ENCODE measurements at regions not wholly inside any gene's neighbourhood (a gene's known extent, or its start where the extent isn't known, plus 50 kb on each side); places are given as distances from the start of the nearest gene placed in this dataset.

DNA sequence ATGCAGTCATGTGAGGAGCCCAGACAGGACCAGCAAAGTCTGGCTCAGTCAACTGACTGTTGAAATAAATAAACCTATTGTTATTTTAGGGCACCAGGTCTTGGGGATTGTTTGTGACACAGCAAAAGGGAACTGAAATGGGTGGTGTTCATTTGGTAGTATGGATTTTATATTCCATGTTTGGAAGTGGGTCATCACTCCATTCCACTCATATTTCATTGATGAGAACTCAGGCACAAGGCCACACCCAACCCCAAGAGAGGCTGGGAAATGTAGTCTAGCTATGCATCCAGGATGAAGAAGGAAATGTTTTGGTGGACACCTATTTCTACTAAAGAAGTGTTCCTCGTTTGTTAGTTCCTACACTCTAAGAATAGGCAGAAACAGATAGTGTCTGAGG is 64.9 kb upstream of the BTBD3 start:
- H3K4me2 ChIP-seq (ENCODE audit: low read depth, low read length), result no peak overlapping the region
- no peak overlapping the region for H3K27ac ChIP-seq (ENCODE audit: extremely low read length, insufficient read depth, low read length)
- no peak overlapping the region for H3K4me3 ChIP-seq (replicated peaks in 1 of 3; ENCODE audit: insufficient read depth in 1 of 3, low read depth in 2 of 3, low read length in 3 of 3)
- no TSS peak for BruUV-seq (replicated peaks)
- no peak overlapping the region for H2AFZ ChIP-seq (ENCODE audit: low read length)
- H3K4me1 ChIP-seq (ENCODE audit: insufficient read depth, low read length), result no peaks in the 10 kb centered on the region
- no peak overlapping the region for H3K9ac ChIP-seq (ENCODE audit: insufficient read depth, low read depth, low read length)
- 0% methylated on average over 1 of the region's 1 CpG for WGBS (ENCODE audit: low lambda C conversion rate)
- no peak for TF ChIP-seq FOXJ3 (CRISPR knock-in tag; IDR thresholded peaks at IDR 0.05; ENCODE audit: borderline replicate concordance)
- ChIA-PET CTCF (ENCODE audit: low intra/inter-chr PET ratio, low total read pairs) (no interaction called here), POLR2A (no interaction called here)
- no peaks in the 10 kb centered on the region for H3K36me3 ChIP-seq (replicated peaks in 1 of 2; ENCODE audit: control insufficient read depth in 1 of 2, insufficient read depth in 2 of 2, low read length in 2 of 2)
- no peaks in the 10 kb centered on the region for H4K20me1 ChIP-seq (ENCODE audit: insufficient read depth, low read length)
- in situ Hi-C loops (cut with HindIII; ENCODE audit: extremely low pct_ligation_motif_present, low pct_unique_long_range_greater_than_20kb) (no loop called here), intact Hi-C loops (cut with micrococcal nuclease; ENCODE audit: unreplicated experiment) (no loop called here)
- H3K27me3 ChIP-seq (ENCODE audit: control insufficient read depth in 1 of 2, insufficient read depth in 2 of 2, low read length in 2 of 2), result no peaks in the 10 kb centered on the region
- no peaks in the 10 kb centered on the region for H3K9me3 ChIP-seq (ENCODE audit: low read length)
- no peak for DNase-seq (ENCODE audit: low spot score)
- no peaks in the 10 kb centered on the region for H3K79me2 ChIP-seq (ENCODE audit: insufficient read depth, low read length)
- no peak for FAIRE-seq
- ATAC-seq, result no peak

DNA sequence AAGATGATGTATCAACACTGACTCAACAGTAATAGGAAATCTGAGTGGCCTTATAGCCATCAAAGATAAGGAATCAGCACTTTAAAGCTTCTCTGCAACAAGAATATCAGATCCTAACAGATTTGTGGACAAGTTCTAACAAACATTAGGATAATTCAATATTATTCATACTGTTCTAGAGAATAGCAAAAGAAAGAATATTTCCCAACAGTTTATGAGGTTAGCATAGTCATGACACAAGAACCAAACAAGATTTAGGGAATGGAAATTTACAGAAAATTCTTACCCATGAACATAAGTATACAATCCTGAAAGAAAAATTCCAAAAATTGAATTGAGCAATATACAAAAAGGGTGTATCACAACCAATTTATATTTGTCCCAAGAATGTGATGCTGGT is 64.3 kb upstream of the BTBD3 start:
- Histone ChIP-seq H3K79me2 (ENCODE audit: insufficient read depth, low read length) (no peaks in the 10 kb centered on the region), H3K4me2 (ENCODE audit: low read depth, low read length) (no peak overlapping the region), H3K9ac (ENCODE audit: insufficient read depth, low read depth, low read length) (no peak overlapping the region), H4K20me1 (ENCODE audit: insufficient read depth, low read length) (no peaks in the 10 kb centered on the region), H3K27me3 (ENCODE audit: control insufficient read depth in 1 of 2, insufficient read depth in 2 of 2, low read length in 2 of 2) (no peaks in the 10 kb centered on the region), H3K4me1 (ENCODE audit: insufficient read depth, low read length) (no peaks in the 10 kb centered on the region), H3K36me3 (replicated peaks in 1 of 2; ENCODE audit: control insufficient read depth in 1 of 2, insufficient read depth in 2 of 2, low read length in 2 of 2) (no peaks in the 10 kb centered on the region), H2AFZ (ENCODE audit: low read length) (no peak overlapping the region), H3K9me3 (ENCODE audit: low read length) (no peaks in the 10 kb centered on the region), H3K27ac (ENCODE audit: extremely low read length, insufficient read depth, low read length) (no peak overlapping the region), H3K4me3 (replicated peaks in 1 of 3; ENCODE audit: insufficient read depth in 1 of 3, low read depth in 2 of 3, low read length in 3 of 3) (no peak overlapping the region)
- CTCF ChIA-PET (ENCODE audit: low intra/inter-chr PET ratio, low total read pairs), result no interaction called here
- POLR2A ChIA-PET, result no interaction called here
- intact Hi-C loops (cut with micrococcal nuclease; ENCODE audit: unreplicated experiment) (no loop called here), in situ Hi-C loops (cut with HindIII; ENCODE audit: extremely low pct_ligation_motif_present, low pct_unique_long_range_greater_than_20kb) (no loop called here)
- DNase-seq (ENCODE audit: low spot score) (no peak), FAIRE-seq (no peak), ATAC-seq (no peak)
- no TSS peak for BruUV-seq (replicated peaks)
- TF ChIP-seq EED (CRISPR knock-in tag; IDR thresholded peaks at IDR 0.05), result no peak
- TF ChIP-seq HHEX (CRISPR knock-in tag; IDR thresholded peaks at IDR 0.05), result no peak
- TF ChIP-seq KDM2A (CRISPR knock-in tag; IDR thresholded peaks at IDR 0.05; ENCODE audit: borderline replicate concordance, low read depth), result no peak
- no peak for TF ChIP-seq ZFP90 (CRISPR knock-in tag; IDR thresholded peaks at IDR 0.05; ENCODE audit: borderline replicate concordance)
- no peak for TF ChIP-seq ZNF12 (CRISPR knock-in tag; IDR thresholded peaks at IDR 0.05)
- no peak for TF ChIP-seq ZNF124 (CRISPR knock-in tag; IDR thresholded peaks at IDR 0.05)
- TF ChIP-seq, protein P1, sequence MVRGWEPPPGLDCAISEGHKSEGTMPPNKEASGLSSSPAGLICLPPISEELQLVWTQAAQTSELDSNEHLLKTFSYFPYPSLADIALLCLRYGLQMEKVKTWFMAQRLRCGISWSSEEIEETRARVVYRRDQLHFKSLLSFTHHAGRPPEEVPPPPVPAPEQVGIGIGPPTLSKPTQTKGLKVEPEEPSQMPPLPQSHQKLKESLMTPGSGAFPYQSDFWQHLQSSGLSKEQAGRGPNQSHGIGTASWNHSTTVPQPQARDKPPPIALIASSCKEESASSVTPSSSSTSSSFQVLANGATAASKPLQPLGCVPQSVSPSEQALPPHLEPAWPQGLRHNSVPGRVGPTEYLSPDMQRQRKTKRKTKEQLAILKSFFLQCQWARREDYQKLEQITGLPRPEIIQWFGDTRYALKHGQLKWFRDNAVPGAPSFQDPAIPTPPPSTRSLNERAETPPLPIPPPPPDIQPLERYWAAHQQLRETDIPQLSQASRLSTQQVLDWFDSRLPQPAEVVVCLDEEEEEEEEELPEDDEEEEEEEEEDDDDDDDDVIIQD (CRISPR knock-in tag; IDR thresholded peaks at IDR 0.05; ENCODE audit: low read depth), result no peak
- TF ChIP-seq MIER2 (CRISPR knock-in tag; IDR thresholded peaks at IDR 0.05), result no peak
- TF ChIP-seq ZNF451 (CRISPR knock-in tag; IDR thresholded peaks at IDR 0.05), result no peak
- no peak for TF ChIP-seq ADNP (CRISPR knock-in tag; IDR thresholded peaks at IDR 0.05)
- TF ChIP-seq, protein P2, sequence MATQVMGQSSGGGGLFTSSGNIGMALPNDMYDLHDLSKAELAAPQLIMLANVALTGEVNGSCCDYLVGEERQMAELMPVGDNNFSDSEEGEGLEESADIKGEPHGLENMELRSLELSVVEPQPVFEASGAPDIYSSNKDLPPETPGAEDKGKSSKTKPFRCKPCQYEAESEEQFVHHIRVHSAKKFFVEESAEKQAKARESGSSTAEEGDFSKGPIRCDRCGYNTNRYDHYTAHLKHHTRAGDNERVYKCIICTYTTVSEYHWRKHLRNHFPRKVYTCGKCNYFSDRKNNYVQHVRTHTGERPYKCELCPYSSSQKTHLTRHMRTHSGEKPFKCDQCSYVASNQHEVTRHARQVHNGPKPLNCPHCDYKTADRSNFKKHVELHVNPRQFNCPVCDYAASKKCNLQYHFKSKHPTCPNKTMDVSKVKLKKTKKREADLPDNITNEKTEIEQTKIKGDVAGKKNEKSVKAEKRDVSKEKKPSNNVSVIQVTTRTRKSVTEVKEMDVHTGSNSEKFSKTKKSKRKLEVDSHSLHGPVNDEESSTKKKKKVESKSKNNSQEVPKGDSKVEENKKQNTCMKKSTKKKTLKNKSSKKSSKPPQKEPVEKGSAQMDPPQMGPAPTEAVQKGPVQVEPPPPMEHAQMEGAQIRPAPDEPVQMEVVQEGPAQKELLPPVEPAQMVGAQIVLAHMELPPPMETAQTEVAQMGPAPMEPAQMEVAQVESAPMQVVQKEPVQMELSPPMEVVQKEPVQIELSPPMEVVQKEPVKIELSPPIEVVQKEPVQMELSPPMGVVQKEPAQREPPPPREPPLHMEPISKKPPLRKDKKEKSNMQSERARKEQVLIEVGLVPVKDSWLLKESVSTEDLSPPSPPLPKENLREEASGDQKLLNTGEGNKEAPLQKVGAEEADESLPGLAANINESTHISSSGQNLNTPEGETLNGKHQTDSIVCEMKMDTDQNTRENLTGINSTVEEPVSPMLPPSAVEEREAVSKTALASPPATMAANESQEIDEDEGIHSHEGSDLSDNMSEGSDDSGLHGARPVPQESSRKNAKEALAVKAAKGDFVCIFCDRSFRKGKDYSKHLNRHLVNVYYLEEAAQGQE (IDR thresholded peaks at IDR 0.05; ENCODE audit: borderline replicate concordance in 1 of 2, low read depth in 1 of 2, low read length in 2 of 2), result no peak
- no peak for TF ChIP-seq GPN1 (CRISPR knock-in tag; IDR thresholded peaks at IDR 0.05; ENCODE audit: borderline replicate concordance)
- TF ChIP-seq SP1 (IDR thresholded peaks at IDR 0.05), result no peak
- TF ChIP-seq SP1 (CRISPR knock-in tag; IDR thresholded peaks at IDR 0.05), result no peak
- TF ChIP-seq SNAPC2 (CRISPR knock-in tag; IDR thresholded peaks at IDR 0.05), result no peak
- no peak for TF ChIP-seq XRCC5 (optimal IDR thresholded peaks at IDR 0.05; ENCODE audit: low read length)
- no peak for TF ChIP-seq HOXA7 (CRISPR knock-in tag; IDR thresholded peaks at IDR 0.05)
